Neural cell (in vitro differentiated cells): ENCODE measurements at regions not wholly inside any gene's neighbourhood (a gene's known extent, or its start where the extent isn't known, plus 50 kb on each side); places are given as distances from the start of the nearest gene placed in this dataset.

Experiments
- H2AFZ ChIP-seq: fragments of 200-600, 300-800 bp; sonication (generic), shearing (Covaris generic); 2 replicates; pipeline ENCODE4 v1.6.0; 2014; ENCODE audit warnings: low read depth, mild to moderate bottlenecking, antibody characterized with exemption, low read length, moderate library complexity
- H3F3A ChIP-seq: fragments of 200-600 bp; shearing (Covaris generic); 2 replicates; pipeline ENCODE4 v1.6.1; 2016; ENCODE audit warnings: mild to moderate bottlenecking, moderate library complexity, mixed read lengths, antibody characterized with exemption, low read length; ENCODE audit not compliant: insufficient read depth, poor library complexity, severe bottlenecking
- H3K27ac ChIP-seq: fragments of 200-600, 300-800 bp; sonication (generic), shearing (Covaris generic); 2 replicates; pipeline ENCODE4 v1.5.1; 2014; ENCODE audit warnings: mild to moderate bottlenecking, low read length, moderate library complexity
- H3K27me3 ChIP-seq: fragments of 300-800, 200-600 bp; sonication (generic), shearing (Covaris generic); 2 replicates; pipeline ENCODE4 v1.6.0; 2014; ENCODE audit warnings: mild to moderate bottlenecking, low read depth, low read length, moderate library complexity; ENCODE audit not compliant: insufficient read depth
- H3K36me3 ChIP-seq: fragments of 300-800, 200-600 bp; sonication (generic), shearing (Covaris generic); 2 replicates; pipeline ENCODE4 v1.5.1; 2014; ENCODE audit warnings: mild to moderate bottlenecking, antibody characterized with exemption, low read length, moderate library complexity; ENCODE audit not compliant: insufficient read depth
- H3K4me2 ChIP-seq: fragments of 300-800, 200-600 bp; sonication (generic), shearing (Covaris generic); 2 replicates; pipeline ENCODE4 v1.6.0; 2014; ENCODE audit warnings: mild to moderate bottlenecking, low read length
- H3K4me3 ChIP-seq: fragments of 300-800, 200-600 bp; sonication (generic), shearing (Covaris generic); 2 replicates; pipeline ENCODE4 v1.5.1; 2014; ENCODE audit warnings: mild to moderate bottlenecking, low read length, moderate library complexity
- H3K79me2 ChIP-seq: fragments of 200-600 bp; shearing (Covaris generic); replicated peaks from 2 replicates; pipeline ENCODE4 v1.6.0; 2014; ENCODE audit warnings: mild to moderate bottlenecking, low read length, moderate library complexity; ENCODE audit not compliant: insufficient read depth
- H3K9ac ChIP-seq: fragments of 300-800, 200-600 bp; sonication (generic), shearing (Covaris generic); 2 replicates; pipeline ENCODE4 v1.6.1; 2016; ENCODE audit warnings: mild to moderate bottlenecking, low read length, mixed read lengths
- H3K9me2 ChIP-seq: fragments of 200-600 bp; shearing (Covaris generic); 2 replicates; pipeline ENCODE4 v1.6.1; 2016; ENCODE audit warnings: mild to moderate bottlenecking, low read length, mixed read lengths; ENCODE audit not compliant: insufficient read depth
- H3K9me3 ChIP-seq: fragments of 200-600, 300-800 bp; sonication (generic), shearing (Covaris generic); 2 replicates; pipeline ENCODE4 v1.6.1; 2016; ENCODE audit warnings: mild to moderate bottlenecking, mixed run types, low read length, moderate library complexity, mixed read lengths
- H4K20me1 ChIP-seq: fragments of 200-600 bp; shearing (Covaris generic); 2 replicates; pipeline ENCODE4 v1.6.1; 2016; ENCODE audit warnings: mild to moderate bottlenecking, mixed run types; ENCODE audit not compliant: insufficient read depth
- EP300 ChIP-seq: fragments of 450-650 bp; conservative IDR thresholded peaks from 2 replicates; pipeline ENCODE4 v1.6.1; 2014; ENCODE audit warnings: antibody characterized with exemption, mild to moderate bottlenecking, moderate library complexity; ENCODE audit not compliant: poor library complexity, severe bottlenecking
- EZH2 ChIP-seq: fragments of 200-600, 300-800 bp; shearing (Covaris generic), sonication (generic); IDR thresholded peaks from 2 replicates; pipeline ENCODE4 v1.6.1; 2014; ENCODE audit warnings: antibody characterized with exemption, low read length, borderline replicate concordance, mild to moderate bottlenecking; ENCODE audit not compliant: insufficient read depth, poor library complexity, severe bottlenecking
- MXI1 ChIP-seq: fragments of 450-650 bp; conservative IDR thresholded peaks from 2 replicates; pipeline ENCODE4 v1.6.1; 2014; ENCODE audit warnings: antibody characterized with exemption, mild to moderate bottlenecking; ENCODE audit not compliant: poor library complexity, severe bottlenecking
- POLR2AphosphoS5 ChIP-seq: IDR thresholded peaks from 2 replicates; pipeline ENCODE4 v1.6.1; 2012
- RAD21 ChIP-seq: fragments of 450-650 bp; conservative IDR thresholded peaks from 2 replicates; pipeline ENCODE4 v1.6.1; 2014; ENCODE audit warnings: antibody characterized with exemption, mild to moderate bottlenecking, moderate library complexity
- SMC3 ChIP-seq: fragments of 450-650 bp; conservative IDR thresholded peaks from 2 replicates; pipeline ENCODE4 v1.6.1; 2014; ENCODE audit warnings: antibody characterized with exemption, mild to moderate bottlenecking, moderate library complexity; ENCODE audit not compliant: poor library complexity
- TAF1 ChIP-seq: IDR thresholded peaks from 2 replicates; pipeline ENCODE4 v1.6.1; 2012; ENCODE audit warnings: low read depth
- TF ChIP-seq, protein P1 (sequence below): IDR thresholded peaks from 2 replicates; pipeline ENCODE4 v1.6.1; 2012; ENCODE audit warnings: borderline replicate concordance
- TF ChIP-seq, protein P2 (sequence below): fragments of 450-650 bp; IDR thresholded peaks from 2 replicates; pipeline ENCODE4 v1.5.1; 2014; ENCODE audit warnings: antibody characterized with exemption, mild to moderate bottlenecking, moderate library complexity; ENCODE audit not compliant: poor library complexity, severe bottlenecking

DNA sequence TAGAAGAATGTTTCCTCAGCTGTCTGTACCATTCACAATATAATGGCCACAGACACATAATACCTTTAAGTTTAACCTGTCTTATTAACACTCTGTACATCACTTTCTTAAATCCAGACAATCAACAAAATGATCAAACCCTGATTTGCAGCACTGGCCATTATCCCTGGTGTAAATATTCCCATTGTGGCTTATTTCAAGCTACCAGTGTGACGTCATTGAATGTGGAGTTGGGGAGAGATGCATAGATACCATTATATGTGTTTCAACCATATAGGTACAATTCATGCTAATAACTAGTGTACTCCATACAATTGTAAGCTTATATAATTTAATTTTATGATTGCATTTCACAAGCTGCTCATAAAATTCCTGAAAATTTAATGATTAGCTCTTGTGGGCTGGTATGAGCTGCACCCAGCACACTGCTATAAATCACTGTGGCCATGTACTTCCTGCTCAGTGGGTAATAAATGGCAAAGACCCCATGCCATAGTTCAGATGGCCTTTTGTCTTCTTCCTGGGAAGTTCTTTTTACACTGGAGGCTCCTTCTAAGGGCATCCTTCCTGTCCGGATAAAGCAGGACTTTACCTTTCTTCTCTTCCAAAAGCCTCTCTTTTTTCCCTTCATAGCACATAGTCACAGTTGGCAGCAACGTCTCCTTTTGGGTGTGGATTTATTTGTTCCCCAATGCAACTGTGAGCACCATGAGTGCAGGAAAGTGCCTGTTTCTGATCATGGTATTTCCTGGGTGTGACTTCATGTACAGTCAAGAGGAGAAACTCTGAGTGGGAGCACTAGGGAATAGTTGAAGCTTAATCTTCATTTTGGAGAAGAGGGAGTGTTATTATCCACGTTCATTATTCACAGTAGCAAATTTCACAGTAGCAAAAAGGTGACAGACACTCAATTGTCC is 87.8 kb downstream of the MIAT start:
- TF ChIP-seq, protein P1, sequence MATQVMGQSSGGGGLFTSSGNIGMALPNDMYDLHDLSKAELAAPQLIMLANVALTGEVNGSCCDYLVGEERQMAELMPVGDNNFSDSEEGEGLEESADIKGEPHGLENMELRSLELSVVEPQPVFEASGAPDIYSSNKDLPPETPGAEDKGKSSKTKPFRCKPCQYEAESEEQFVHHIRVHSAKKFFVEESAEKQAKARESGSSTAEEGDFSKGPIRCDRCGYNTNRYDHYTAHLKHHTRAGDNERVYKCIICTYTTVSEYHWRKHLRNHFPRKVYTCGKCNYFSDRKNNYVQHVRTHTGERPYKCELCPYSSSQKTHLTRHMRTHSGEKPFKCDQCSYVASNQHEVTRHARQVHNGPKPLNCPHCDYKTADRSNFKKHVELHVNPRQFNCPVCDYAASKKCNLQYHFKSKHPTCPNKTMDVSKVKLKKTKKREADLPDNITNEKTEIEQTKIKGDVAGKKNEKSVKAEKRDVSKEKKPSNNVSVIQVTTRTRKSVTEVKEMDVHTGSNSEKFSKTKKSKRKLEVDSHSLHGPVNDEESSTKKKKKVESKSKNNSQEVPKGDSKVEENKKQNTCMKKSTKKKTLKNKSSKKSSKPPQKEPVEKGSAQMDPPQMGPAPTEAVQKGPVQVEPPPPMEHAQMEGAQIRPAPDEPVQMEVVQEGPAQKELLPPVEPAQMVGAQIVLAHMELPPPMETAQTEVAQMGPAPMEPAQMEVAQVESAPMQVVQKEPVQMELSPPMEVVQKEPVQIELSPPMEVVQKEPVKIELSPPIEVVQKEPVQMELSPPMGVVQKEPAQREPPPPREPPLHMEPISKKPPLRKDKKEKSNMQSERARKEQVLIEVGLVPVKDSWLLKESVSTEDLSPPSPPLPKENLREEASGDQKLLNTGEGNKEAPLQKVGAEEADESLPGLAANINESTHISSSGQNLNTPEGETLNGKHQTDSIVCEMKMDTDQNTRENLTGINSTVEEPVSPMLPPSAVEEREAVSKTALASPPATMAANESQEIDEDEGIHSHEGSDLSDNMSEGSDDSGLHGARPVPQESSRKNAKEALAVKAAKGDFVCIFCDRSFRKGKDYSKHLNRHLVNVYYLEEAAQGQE: no peak
- TF ChIP-seq MXI1: no peak
- no peak for TF ChIP-seq EZH2
- no peak for TF ChIP-seq POLR2AphosphoS5
- TF ChIP-seq TAF1: no peak
- TF ChIP-seq SMC3: no peak
- TF ChIP-seq EP300: no peak
- no peak for TF ChIP-seq RAD21
- TF ChIP-seq, protein P2, sequence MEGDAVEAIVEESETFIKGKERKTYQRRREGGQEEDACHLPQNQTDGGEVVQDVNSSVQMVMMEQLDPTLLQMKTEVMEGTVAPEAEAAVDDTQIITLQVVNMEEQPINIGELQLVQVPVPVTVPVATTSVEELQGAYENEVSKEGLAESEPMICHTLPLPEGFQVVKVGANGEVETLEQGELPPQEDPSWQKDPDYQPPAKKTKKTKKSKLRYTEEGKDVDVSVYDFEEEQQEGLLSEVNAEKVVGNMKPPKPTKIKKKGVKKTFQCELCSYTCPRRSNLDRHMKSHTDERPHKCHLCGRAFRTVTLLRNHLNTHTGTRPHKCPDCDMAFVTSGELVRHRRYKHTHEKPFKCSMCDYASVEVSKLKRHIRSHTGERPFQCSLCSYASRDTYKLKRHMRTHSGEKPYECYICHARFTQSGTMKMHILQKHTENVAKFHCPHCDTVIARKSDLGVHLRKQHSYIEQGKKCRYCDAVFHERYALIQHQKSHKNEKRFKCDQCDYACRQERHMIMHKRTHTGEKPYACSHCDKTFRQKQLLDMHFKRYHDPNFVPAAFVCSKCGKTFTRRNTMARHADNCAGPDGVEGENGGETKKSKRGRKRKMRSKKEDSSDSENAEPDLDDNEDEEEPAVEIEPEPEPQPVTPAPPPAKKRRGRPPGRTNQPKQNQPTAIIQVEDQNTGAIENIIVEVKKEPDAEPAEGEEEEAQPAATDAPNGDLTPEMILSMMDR: no peak
- Histone ChIP-seq H3K4me3 (no peak overlapping the region), H3K79me2 (no peaks in the 10 kb centered on the region)

GRCh38 chr22:26746311-26746710 is 88.9 kb downstream of the MIAT start:
- Histone ChIP-seq H3F3A (no peaks in the 10 kb centered on the region), H3K9me2 (no peaks in the 10 kb centered on the region), H3K27me3 (no peaks in the 10 kb centered on the region), H3K27ac (no peak overlapping the region), H3K9me3 (no peaks in the 10 kb centered on the region), H3K36me3 (no peaks in the 10 kb centered on the region), H4K20me1 (no peaks in the 10 kb centered on the region), H3K79me2 (no peaks in the 10 kb centered on the region), H2AFZ (no peak overlapping the region), H3K9ac (no peak overlapping the region), H3K4me3 (no peak overlapping the region), H3K4me2 (no peak overlapping the region)
- TF ChIP-seq, protein P1: no peak
- TF ChIP-seq MXI1: no peak
- TF ChIP-seq EZH2: no peak
- TF ChIP-seq, protein P2: no peak
- TF ChIP-seq TAF1: no peak

More for the DNA sequence above, 87.8 kb downstream of the MIAT start:
- Histone ChIP-seq H3K9me3 (no peaks in the 10 kb centered on the region), H3K9me2 (no peaks in the 10 kb centered on the region), H3K4me2 (no peak overlapping the region), H2AFZ (no peak overlapping the region), H3K27me3 (no peaks in the 10 kb centered on the region), H3K36me3 (no peaks in the 10 kb centered on the region), H4K20me1 (no peaks in the 10 kb centered on the region), H3K9ac (no peak overlapping the region), H3K27ac (no peak overlapping the region), H3F3A (no peaks in the 10 kb centered on the region)
